ENCODE measurements at regions not wholly inside any gene's neighbourhood (a gene's known extent, or its start where the extent isn't known, plus 50 kb on each side); places are given as distances from the start of the nearest gene placed in this dataset.
"Not testable (repeated sequence)": the region's sequence is repeated elsewhere in the genome, so short reads cannot be mapped to it uniquely, and the experiment has no call there.

DNA sequence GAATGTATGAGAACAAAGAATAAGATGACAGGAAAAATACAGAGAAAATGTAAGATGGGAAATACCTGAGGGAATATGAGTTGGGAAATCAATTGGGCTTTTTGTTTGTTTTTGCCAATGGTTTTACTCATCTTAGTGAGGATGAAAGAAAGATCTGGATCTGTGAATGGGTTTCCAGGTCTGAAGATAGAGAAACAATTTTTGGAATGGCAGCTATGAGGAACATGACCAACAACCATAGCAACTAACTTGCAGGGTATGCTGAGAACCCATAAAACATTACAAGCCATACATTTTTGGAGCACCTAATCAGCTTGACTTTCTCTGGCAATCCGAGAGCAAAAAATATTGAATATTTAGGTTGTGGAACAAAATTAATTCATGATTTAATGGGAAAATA lies 290.0 kb downstream of the KCTD12 start:
- no peak for DNase-seq

DNA sequence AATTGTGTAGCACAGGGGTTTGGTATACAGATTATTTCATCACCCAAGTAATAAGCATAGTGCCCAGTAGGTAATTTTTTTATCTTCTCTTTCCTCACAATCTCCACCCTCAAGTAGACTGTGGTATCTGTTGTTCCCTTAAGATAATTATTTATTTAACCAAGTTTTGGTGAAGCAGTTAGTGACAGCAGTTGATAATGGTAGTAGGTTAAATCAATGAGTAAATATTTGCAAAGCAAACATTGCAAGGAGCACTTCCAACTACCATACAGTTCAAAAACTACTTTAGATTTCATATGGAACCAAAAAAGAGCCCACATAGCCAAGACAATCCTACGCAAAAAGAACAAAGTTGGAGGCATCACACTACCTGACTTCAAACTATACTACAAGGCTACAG lies 291.8 kb downstream of the KCTD12 start:
- no peak for DNase-seq

DNA sequence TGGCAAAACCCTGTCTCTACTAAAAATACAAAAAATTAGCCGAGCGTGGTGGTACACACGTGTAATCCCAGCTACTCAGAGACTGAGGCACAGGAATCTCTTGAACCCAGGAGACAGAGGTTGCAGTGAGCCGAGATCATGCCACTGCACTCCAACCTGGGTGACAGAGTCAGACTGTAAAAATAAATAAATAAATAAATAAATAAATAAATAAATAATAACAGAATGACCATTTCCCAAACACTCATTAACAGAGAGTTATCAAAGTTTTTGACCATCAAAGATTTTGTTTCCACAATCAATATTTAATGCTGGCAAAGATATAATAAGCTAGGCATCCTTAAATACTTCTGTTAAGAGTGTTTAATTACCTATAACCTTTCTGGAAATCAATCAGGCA lies 299.4 kb downstream of the KCTD12 start:
- no peak for DNase-seq

DNA sequence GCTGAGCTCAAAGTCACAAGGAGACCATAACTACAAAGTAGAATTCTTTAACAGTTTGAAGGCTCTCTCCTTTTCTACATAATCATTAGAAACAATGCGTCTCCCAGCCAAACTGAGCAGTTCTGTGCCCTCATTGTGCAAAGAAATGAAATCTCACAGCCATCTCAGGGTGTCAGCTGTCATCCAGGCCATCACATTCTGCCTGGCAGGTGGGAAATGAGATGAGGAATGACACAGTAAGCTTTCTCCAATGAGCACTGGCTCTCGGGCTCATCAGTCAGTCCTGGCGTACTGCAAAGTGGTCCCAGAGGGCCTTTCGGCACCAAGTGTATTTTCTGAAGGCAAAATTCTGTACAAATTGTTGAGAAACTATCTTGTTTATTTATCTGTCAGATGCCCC lies 306.5 kb downstream of the KCTD12 start:
- DNase-seq: no peak

DNA sequence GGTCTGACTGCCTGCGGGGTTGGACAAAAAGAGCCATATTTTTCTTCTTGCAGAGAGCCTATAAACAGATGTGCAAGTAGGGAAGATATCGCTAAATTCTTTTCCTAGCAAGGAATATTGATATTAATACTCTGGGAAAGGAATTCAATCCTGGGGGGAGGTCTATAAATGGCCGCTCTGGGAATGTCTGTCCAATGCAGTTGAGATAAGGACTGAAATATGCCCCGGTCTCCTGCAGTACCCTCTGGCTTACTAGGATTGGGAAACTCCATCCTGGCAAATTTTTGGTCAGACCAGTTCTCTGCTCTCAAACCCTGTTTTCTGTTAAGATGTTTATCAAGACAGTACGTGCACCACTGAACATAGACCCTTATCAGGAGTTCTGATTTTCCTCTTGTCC lies 310.6 kb downstream of the KCTD12 start:
- not testable (repeated sequence) for DNase-seq

DNA sequence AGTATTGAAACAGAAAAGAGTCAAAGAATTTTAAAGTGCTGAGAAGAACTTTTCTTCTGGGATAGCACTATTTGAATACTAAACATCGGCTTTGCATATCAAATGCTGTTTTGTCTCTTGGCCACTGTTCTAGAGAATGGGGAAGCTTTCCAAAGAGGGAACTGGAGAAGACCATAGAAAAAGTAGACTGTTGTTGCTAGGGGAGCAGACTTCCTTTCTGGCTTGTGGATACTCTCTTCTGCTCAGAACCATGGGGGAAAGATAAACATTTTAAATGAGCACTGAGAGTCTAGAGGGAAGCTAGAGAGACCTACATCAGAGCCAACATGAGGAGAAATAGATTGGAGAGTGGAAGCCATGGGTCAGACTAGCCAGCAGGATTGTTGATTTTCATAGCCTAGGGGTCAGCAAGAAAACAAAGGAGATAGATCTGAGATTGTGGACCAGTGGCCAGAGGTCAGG lies 315.7 kb downstream of the KCTD12 start:
- no peak for DNase-seq

DNA sequence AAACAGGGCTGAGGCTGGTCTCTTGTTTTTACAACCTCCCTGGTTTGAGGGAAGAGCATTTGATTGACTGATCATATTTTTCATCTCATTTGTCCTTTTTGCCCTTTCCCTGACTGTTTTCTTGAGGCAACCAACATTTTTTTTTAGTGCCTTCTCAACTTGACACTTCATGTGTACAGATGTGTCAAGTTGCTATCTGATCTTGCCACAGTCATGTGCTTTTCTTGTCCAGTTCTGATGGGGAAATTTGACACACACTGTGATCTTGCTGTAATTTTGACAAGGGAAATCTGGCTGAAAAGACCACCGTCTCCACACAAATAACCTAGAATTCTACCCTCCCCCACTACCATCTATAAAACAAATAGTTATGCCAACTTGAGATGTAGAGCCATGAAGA lies 329.6 kb downstream of the KCTD12 start:
- no peak for DNase-seq

DNA sequence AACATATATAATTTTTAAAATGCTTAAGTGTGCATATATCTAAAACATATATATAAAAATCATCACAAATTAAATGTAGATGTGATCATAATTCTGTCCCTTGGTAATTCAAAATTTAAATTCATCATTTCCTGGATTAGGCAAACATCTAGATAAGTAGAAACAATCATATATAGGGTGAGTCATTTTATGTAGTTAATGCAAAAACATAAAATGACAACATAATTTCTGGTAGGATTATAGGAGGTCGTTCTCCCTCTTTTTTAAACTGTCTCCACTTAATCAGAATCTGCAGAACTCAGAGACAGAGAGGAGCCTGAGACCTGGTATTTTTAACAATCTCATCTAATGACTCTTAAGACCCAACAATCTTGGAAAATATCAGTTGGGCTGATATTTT lies 333.4 kb downstream of the KCTD12 start:
- no peak for DNase-seq

DNA sequence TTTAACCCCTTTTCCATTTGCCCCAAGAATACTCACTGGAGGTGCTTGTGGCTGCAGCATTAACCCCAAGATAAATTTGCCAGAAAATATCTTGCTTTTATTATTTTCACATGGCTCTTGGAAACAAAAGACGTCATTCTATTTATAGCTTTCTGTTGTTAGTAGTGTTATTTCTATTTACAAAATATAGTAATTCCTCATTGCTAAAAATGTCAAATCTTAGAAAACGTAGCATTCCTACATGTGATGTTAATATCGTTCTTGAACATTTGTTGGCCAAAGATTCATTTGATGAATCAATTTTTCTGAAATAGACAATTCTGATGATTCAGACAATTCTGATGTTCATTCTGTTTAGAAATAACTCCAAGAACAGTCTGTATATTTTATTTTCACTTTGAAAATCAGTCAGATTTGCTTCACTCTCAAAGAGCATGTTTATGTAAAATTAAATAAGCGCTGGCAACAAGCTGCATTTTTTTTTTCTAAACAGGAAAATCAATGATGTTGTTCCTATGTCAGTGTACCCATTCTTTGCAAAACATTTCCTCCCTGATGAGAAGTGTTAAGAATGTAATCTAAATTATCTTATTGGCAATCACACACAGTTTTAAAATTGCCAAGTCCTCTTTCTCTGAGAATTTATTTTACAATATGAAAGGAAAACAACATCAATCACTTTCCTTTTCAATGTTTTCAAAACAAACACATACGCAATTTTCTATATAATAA lies 334.0 kb downstream of the KCTD12 start:
- no peak for DNase-seq

DNA sequence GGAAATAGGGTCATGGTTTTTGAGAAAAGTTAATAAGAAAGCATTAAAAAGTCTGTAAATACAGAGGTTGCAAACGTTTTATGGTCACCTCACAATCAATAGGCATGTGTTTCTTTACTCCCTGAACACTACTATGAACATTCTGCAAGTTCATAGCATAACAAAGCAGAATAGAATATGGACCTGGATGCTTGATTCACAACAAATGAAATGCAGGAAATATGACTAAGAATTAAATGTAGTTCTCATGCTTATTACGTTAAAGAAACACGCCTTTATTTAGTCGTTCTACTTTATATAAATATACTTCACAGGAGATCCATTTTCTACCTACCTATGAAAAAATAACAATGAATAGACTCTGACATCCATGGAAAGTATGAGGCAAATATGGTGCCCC lies 344.0 kb downstream of the KCTD12 start:
- no peak for DNase-seq

DNA sequence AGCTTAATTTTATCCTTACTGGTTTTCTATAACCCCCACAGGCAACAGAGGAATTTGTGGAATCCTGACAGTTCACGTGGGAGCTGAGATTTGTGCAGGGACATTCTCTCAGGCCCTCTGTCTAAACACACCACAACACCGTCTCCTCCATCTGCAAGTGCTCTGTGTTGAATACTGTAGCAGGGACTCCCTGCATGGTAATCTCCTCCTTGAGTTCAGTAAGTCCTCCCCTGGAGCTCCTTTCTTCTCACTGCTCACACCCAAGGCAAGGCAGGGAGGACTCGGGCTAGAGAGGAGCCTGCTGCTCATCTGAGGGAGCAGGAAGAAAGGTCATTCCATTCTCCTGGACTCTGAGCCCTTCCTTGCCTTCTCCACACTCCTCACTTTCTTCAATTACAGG lies 348.2 kb downstream of the KCTD12 start:
- no peak for DNase-seq

DNA sequence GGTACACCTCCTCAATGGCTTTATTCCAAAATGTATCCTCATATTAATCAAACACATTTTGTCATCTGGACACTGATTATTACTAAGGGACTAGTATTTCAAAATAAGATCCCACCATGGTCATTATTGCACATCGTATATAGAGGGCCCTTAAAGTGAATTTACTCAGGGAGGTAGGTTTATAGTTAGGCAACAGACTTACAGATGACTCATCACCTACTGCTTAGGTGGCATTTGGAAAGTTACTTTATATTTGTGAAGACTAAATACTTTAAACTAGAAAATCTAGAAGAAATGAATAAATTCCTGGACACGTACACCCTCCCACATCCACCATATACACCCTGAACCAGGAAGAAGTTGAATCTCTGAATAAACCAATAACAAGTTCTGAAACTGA lies 353.0 kb downstream of the KCTD12 start:
- DNase-seq: no peak

DNA sequence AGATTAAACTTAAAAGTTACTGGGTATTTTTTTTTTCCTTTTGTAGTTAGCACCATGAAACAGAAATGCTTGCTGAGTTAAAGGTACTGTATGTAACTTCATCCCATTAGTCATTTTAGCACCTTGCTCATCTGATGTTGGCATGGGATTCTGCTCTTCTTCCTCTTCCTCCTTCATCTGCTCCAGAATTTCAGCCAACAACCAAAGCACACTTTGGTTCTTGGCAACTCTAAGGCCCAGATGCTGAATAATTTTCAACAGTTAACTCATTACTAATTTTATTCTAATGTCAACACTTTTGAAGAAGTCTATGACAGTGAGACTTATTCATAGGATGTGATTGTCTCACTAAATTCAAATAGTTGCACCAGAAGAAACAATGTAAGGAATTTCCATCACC lies 359.2 kb downstream of the KCTD12 start:
- DNase-seq: no peak

DNA sequence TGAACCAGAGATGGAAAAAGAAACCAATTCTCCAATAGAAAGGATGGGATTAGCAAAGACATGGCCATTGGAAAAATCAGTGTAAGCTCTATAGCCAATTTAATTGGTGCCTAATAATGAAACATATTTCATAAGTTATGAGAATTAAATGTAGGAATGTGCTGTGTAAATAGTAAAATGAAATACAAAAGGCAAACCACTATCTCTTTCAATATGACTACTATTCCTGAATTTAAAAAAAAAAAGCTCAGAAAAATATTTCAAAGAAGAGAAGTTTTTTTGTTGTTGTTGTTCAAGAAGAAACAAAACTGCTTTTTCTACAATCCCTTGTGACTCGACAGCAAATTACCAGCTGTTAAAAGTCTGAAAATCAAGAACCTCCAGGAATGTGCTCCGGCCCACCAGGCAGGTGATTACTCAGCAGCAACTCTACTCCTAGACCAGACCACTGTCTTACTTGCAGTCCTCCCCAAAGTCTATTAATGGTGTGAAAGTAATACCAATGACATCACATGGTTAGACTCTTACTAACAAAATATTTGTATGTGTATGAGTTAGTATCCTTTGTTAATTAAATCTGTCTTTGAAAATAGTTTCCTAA lies 362.4 kb downstream of the KCTD12 start:
- DNase-seq: no peak

DNA sequence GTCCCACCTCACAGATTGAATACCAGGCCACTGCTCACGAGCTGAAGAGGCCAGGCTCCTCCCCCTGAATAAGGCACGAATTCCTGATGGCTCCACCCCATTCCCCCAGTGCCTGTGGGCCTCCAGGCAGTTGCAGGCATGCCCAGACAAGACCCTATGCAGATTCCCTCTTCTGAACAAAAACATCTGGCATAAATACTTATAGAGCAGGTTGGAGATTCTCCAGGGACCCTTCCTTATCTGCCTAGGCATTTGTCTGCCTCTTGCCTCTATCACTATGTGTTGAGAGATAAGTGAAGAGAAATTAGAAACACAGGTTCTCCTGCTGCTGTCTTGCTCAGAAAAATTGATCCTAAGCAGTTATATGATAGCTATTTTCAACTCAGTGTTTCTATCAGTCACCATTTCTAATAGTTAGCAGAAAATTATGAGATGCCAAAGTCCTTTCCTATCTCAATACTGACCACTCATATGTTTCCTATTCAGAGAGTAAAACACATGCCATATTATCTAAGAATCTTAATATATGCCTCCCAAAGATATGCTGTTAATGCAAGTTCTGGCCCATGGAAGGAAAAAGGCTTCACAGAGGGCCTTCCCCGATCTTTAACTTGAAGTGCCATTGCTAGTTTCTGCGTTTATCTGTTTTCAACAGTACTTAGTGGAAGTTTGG lies 364.0 kb downstream of the KCTD12 start:
- no peak for DNase-seq

DNA sequence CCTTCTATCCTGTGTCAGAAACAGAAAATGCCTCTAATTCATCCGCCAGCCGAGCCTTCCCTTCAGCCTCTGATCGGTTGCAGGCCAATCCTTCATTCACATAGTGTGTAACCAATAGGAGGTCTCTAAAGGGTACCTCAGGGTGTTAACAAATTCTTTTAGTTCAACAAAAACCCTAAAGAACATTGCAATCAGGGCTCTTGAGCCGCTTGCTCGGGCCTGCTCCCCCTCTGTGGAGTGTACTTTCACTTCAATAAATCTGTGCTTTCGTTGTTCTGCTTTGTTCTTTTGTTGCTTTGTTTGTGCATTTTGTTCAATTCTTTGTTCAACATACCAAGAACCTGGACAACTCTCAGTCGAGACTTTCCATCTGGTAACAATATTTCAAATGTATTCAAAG lies 366.5 kb downstream of the KCTD12 start:
- DNase-seq: no peak

DNA sequence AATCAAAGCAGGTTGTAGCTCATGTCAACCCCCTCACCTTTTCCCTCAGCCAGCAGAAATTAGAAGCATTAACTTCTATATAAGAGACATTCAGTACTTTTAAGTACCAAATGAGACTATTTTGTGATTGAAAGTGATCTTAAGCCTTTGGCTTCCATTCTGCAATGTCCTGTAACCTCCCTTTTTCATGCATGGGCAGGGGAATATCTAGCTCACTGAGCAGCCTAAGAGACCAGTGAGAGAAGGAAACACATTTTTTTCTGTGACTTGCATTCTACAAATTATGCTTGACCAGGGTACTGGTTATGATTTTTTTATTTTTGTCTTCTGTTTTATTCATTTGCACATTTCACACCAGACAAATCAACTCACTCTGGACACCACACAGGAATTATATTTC lies 369.6 kb downstream of the KCTD12 start:
- no peak for DNase-seq

DNA sequence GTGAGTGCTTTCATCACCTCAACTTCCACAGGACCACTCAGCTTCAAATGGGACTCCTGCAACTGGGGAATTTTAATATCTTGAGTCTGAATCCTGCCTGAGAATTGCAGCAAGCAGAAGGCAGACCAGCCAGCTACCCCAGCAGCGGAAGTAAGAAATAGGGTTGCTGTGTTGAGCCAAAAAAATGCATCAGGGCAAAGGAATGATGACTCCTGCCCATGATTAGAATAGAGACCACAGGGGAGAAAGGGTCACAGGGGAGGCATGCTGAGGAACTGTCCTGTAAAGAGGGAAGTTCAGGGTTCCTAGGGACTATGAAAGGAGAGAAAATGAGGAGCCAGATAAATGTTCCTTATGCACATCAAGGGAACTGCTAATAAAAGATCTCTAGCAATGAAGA lies 370.2 kb downstream of the KCTD12 start:
- DNase-seq: no peak

DNA sequence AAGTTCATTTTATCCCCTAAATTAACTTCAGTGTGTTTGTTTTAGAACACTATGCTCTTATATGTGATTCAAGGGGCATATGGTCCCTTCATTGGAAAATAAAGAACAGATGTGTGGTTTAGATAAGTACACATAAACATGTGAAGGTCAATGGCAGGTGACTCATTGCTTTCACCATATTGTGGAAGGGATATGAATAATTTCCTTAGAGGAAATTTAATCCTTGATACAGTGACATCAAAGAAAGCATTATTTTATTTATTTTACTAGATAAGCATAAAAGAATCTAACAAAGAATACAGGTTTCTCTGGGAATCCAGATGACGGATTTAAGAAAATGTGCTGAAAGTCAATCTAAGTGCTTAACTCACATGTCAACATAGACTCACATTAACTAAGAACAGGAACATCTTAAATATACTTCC lies 373.5 kb downstream of the KCTD12 start:
- peak; percentile 52 for DNase-seq

DNA sequence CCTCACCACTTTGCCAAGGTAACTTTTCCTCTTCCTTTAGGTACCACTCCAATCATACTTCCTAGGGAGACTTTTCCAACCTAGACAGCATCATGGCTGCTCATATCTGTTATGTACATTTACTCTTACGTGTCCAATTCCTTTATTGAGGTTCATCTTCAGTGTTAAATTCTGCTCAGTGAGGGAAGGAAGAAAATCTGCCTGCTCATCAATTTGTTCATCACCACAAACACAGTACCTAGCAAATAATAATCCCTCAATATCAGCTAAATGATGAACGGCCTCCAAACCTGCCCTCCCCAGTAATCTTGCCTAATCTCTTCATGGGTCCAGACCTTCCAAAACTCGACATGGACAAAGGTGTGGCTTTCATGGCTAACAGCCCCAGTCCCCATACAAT lies 380.8 kb downstream of the KCTD12 start:
- DNase-seq: no peak

DNA sequence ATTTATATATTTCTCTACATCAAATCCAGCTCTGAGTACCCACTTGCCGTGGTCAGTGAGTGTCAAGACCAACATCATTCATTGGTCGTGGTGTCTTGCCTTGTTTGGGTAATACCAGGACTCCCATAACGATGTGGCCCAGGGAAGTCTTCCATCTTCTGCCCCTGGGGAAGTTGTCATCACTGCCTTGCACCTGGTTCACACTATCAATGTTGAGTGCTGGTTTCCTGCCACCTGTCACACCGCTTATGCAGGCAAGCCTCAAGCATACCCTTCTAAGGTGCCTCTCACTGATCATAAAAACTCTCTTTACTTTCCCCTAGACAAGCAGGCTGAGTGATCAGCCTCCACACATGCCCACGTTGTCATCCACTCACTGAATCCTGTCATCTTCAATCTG lies 382.4 kb downstream of the KCTD12 start:
- peak; percentile 85 for DNase-seq

DNA sequence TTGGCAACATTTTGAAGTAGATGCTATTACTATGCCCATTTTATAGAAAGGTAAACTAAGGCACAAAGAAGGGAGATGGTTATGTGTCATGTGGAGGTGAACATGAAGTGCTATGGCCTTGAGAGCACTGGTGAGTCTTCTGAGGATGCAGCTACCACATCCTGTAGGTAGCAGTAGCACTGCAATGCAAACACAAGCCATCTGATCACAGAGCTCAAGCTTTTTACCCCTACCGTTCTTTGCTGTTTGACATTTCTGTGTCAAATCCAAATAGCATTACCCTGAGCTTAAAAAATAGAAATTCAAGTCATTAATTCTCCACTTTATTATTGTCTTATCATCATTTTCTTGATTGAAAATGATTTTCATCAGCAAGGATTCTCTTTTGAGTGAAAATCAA lies 382.9 kb downstream of the KCTD12 start:
- DNase-seq: no peak

DNA sequence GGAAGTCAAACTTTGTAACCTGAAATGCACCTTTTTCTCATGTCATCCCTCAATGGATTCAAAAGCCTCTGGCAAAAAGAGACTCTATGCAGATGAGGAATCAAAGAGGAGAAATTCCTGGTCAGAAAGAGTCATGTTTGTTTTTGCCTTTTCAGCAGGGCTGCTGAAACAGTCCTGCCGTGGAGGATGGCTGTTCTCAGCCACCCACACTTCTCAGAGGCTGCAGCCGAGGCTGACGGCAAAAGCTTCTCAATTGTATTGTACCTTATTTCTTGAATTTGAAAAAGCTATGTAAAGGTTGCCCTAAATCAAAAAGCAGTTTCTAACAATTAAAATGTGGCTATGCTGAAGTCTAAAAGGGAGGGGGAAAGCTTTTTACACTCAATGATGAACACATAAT lies 385.3 kb downstream of the KCTD12 start:
- no peak for DNase-seq

DNA sequence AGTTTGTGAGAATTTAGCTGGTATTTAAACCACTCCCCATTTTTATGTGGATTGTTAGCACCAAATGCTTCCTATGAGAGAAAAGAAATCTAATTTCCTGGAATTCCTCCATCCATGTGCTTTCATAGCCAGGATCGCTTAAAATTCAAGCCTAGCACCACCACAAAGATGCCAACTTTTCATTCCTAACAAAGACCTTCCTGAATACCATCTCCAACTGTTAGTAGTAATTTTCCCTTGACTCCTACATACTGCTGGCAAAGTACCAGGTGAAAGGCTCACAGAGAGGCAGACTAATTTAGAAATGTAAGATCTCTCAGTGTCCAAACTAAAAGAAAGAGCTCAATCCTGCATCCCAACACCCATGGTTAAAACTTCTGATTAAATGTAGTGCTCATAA lies 386.3 kb downstream of the KCTD12 start:
- no peak for DNase-seq

Measured in NCI-H2029 (cell line).